ENCODE measurements at regions not wholly inside any gene's neighbourhood (a gene's known extent, or its start where the extent isn't known, plus 50 kb on each side); places are given as distances from the start of the nearest gene placed in this dataset.

DNA sequence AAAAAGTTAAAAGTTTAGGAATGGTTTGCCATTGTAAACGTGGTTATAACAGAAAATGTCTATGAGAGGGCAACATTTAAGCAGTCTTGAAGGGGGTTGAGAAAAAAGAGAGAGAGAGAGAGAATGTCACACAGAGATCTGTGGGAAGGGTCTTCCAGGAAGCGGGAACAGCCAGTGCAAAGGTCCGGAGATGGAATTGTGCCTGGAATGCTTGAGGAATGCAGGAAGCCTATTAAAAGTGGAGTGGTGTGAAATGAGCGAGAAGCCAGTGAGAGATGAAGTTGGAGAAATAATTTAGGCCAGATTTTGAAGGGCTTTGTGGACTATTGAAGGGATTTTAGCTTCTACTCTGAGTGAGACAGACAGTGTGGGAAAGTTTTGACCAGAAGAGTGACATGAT, 406.8 kb upstream of the TBX3 start:
- no peak overlapping the region for H3K27ac Mint-ChIP-seq

GRCh38 chr12:115088995-115089841, 405.2 kb upstream of the TBX3 start:
- DNase-seq (ENCODE audit: low spot score in 2 of 2) (no peak), ATAC-seq (no peak)
- no peaks in the 10 kb centered on the region for H3K36me3 Mint-ChIP-seq
- H3K27ac Mint-ChIP-seq = no peak overlapping the region
- H3K9me3 Mint-ChIP-seq = peaks cover 22 to 28% of the 10 kb centered on the region in 2 donors

More for the DNA sequence above, 406.8 kb upstream of the TBX3 start:
- Mint-ChIP-seq H3K36me3 (no peaks in the 10 kb centered on the region), H3K9me3 (peaks cover 22 to 30% of the 10 kb centered on the region in 2 donors)
- DNase-seq (ENCODE audit: low spot score in 2 of 2) (no peak), ATAC-seq (no peak)

GRCh38 chr12:115088328-115088994, 404.5 kb upstream of the TBX3 start:
- Mint-ChIP-seq H3K36me3 (no peaks in the 10 kb centered on the region), H3K27ac (no peak overlapping the region), H3K9me3 (peaks cover 22 to 25% of the 10 kb centered on the region in 2 donors)
- ATAC-seq (no peak), DNase-seq (ENCODE audit: low spot score in 2 of 2) (no peak)

DNA sequence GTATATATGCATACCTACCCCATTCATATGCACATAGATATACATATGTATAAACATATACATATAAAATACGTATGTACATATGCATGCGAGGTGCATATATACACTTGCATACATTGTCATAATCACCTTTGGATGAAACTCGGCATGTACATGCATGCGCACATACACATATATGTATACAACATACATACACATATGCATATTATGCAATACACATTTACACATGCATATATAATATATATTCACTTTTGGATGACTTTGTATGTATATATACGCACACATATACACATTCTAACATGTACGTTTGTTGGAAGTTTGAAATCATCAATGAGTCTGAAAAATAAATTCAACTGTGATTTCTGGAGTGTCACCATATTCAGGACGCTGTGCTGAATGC, 401.6 kb upstream of the TBX3 start:
- DNase-seq (ENCODE audit: low spot score in 2 of 2) = no peak
- H3K36me3 Mint-ChIP-seq = no peaks in the 10 kb centered on the region
- no peak for ATAC-seq
- peaks cover 9 to 16% of the 10 kb centered on the region in 2 donors for H3K9me3 Mint-ChIP-seq
- no peak overlapping the region for H3K27ac Mint-ChIP-seq

DNA sequence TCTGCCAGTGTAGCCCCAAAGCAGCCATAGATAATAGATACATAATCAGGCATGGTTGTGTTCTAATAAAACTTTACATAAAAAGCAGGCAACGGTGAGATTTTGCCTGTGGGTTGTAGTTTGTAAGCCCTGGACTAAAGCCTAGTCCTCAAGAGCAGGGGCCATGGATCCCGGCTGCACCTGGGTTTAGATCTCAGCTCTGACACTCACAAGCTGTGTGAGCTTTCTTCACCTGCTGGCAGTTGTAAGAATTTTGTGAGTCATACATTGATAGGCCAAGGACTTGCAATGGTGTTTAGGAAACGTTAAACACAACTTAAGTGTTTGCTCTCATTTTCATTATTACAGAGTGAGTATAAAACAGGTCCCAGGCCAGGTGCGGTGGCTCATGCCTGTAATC, 395.8 kb upstream of the TBX3 start:
- Mint-ChIP-seq H3K36me3 (peaks cover 0 to 10% of the 10 kb centered on the region in 2 donors), H3K9me3 (peaks cover 28 to 37% of the 10 kb centered on the region in 2 donors), H3K27ac (no peak overlapping the region)
- DNase-seq (ENCODE audit: low spot score in 2 of 2) (no peak), ATAC-seq (no peak)

- peaks cover 28 to 37% of the 10 kb centered on the region in 2 donors for H3K9me3 Mint-ChIP-seq
- H3K27ac Mint-ChIP-seq = no peak overlapping the region
- ATAC-seq = no peak
- no peak for DNase-seq (ENCODE audit: low spot score in 2 of 2)
- H3K36me3 Mint-ChIP-seq = peaks cover 0 to 10% of the 10 kb centered on the region in 2 donors
These were observed 395.0 kb upstream of the TBX3 start for GRCh38 chr12:115078990-115079389.

GRCh38 chr12:115078334-115078733, 394.4 kb upstream of the TBX3 start:
- Mint-ChIP-seq H3K27ac (no peak overlapping the region), H3K36me3 (peaks cover 0 to 10% of the 10 kb centered on the region in 2 donors), H3K9me3 (peaks cover 28 to 37% of the 10 kb centered on the region in 2 donors)
- DNase-seq (ENCODE audit: low spot score in 2 of 2) = no peak
- ATAC-seq = no peak

- ATAC-seq (no peak), DNase-seq (ENCODE audit: low spot score in 2 of 2) (no peak)
- Mint-ChIP-seq H3K9me3 (peaks cover 29 to 41% of the 10 kb centered on the region in 2 donors), H3K27ac (no peak overlapping the region), H3K36me3 (peaks cover 0 to 21% of the 10 kb centered on the region in 2 donors)
These were observed 391.7 kb upstream of the TBX3 start for GRCh38 chr12:115075552-115076170.

GRCh38 chr12:115074617-115075016, 390.6 kb upstream of the TBX3 start:
- DNase-seq (ENCODE audit: low spot score in 2 of 2) = no peak
- Mint-ChIP-seq H3K9me3 (peaks cover 30 to 47% of the 10 kb centered on the region in 2 donors), H3K27ac (no peak overlapping the region), H3K36me3 (peaks cover 0 to 26% of the 10 kb centered on the region in 2 donors)
- ATAC-seq = no peak

DNA sequence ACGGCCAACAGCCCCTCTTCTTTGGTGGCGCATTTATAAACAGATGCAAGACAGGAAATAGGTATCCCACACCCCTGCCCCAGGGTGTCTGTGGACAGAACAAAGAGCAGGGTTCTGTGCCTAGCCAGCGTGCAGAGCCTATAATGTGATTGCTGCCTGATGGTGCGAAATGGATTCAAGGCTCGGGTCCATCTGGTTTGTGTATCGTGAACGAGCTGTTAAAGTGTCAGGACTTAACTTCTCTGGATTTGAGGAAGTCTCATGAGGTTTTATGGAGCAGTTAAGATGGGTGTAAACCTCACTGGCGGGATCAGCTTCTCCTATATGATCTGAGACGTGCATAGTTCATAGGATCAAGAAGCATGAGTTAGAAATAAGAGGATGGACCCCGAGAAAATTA, 388.7 kb upstream of the TBX3 start:
- H3K27ac Mint-ChIP-seq = no peak overlapping the region
- DNase-seq (ENCODE audit: low spot score in 2 of 2) (no peak), ATAC-seq (no peak)
- peaks cover 30 to 35% of the 10 kb centered on the region in 2 donors for H3K9me3 Mint-ChIP-seq
- H3K36me3 Mint-ChIP-seq = peaks cover 0 to 26% of the 10 kb centered on the region in 2 donors

GRCh38 chr12:115070313-115070712, 386.3 kb upstream of the TBX3 start:
- ATAC-seq (no peak), DNase-seq (ENCODE audit: low spot score in 2 of 2) (no peak)

GRCh38 chr12:115064296-115064695, 380.3 kb upstream of the TBX3 start:
- Mint-ChIP-seq H3K9me3 (peaks cover 4 to 8% of the 10 kb centered on the region in 2 donors), H3K27ac (no peak overlapping the region), H3K36me3 (no peaks in the 10 kb centered on the region)
- ATAC-seq = no peak
- DNase-seq (ENCODE audit: low spot score in 2 of 2) = no peak

More at GRCh38 chr12:115070313-115070712, 386.3 kb upstream of the TBX3 start:
- Mint-ChIP-seq H3K27ac (no peak overlapping the region), H3K36me3 (peaks cover 0 to 15% of the 10 kb centered on the region in 2 donors), H3K9me3 (peaks cover 14 to 16% of the 10 kb centered on the region in 2 donors)

- H3K27ac Mint-ChIP-seq = no peak overlapping the region
- no peaks in the 10 kb centered on the region for H3K36me3 Mint-ChIP-seq
- DNase-seq (ENCODE audit: low spot score in 2 of 2) (no peak), ATAC-seq (no peak)
- H3K9me3 Mint-ChIP-seq = peaks cover 0 to 8% of the 10 kb centered on the region in 2 donors
These were observed 378.8 kb upstream of the TBX3 start for GRCh38 chr12:115062741-115063140.

GRCh38 chr12:115060477-115061168, 376.6 kb upstream of the TBX3 start:
- no peak for ATAC-seq
- no peak for DNase-seq (ENCODE audit: low spot score in 2 of 2)
- H3K36me3 Mint-ChIP-seq = no peaks in the 10 kb centered on the region
- H3K9me3 Mint-ChIP-seq = peaks cover 0 to 12% of the 10 kb centered on the region in 2 donors
- no peak overlapping the region for H3K27ac Mint-ChIP-seq

GRCh38 chr12:115057445-115057844, 373.5 kb upstream of the TBX3 start:
- peaks cover 0 to 14% of the 10 kb centered on the region in 2 donors for H3K9me3 Mint-ChIP-seq
- no peaks in the 10 kb centered on the region for H3K36me3 Mint-ChIP-seq
- H3K27ac Mint-ChIP-seq = no peak overlapping the region
- ATAC-seq (no peak), DNase-seq (ENCODE audit: low spot score in 2 of 2) (no peak)

DNA sequence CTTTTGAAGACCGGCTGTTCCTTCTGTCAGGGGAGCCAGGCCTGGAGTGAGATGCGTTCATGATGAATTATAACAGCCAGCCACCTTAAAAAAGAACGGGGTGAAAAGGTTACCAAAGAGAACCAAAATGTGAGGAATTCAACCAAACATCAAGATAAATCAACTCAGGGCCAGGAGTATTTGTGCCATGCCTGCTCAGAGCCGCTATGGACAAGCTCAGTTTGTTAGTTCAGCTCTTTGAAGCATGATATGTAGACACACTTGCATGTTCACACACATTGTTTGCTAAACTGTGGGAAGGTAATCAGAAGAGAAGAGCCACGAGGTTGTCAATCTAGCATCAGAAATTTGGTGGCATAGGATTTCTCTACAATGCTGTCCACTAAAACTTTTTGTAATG, 367.4 kb upstream of the TBX3 start:
- ATAC-seq (no peak), DNase-seq (ENCODE audit: low spot score in 2 of 2) (no peak)
- Mint-ChIP-seq H3K36me3 (no peaks in the 10 kb centered on the region), H3K27ac (no peak overlapping the region), H3K9me3 (peaks cover 0 to 19% of the 10 kb centered on the region in 2 donors)

DNA sequence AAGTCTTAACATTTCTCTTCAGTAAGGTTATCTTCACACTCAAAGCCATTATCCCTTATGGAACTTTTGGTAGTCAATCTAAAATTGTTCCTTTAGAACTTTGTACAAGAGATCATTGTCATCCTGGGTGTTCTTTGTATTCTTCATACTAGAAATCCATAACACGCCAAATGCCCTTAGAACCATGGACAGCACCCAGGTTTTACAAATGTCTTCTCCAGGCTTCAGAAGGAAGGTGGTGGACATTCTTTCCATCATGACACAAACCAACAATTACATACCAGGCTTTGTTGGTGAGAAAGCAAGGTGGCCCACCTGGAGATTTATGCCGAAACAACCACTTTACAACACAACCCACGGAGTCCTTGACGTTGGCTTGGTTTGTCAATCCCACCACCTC, 365.6 kb upstream of the TBX3 start:
- Mint-ChIP-seq H3K36me3 (no peaks in the 10 kb centered on the region), H3K27ac (no peak overlapping the region), H3K9me3 (peaks cover 0 to 15% of the 10 kb centered on the region in 2 donors)
- ATAC-seq = no peak
- DNase-seq (ENCODE audit: low spot score in 2 of 2) = no peak

Data from activated naive CD4-positive, alpha-beta T cell treated with anti-CD3 and anti-CD28 coated beads, Interleukin-2, amount 50 U/mL, for 72 hours (primary cell).